SK-N-MC (cell line): ENCODE measurements at regions not wholly inside any gene's neighbourhood (a gene's known extent, or its start where the extent isn't known, plus 50 kb on each side); places are given as distances from the start of the nearest gene placed in this dataset.

Experiments
- EZH2 ChIP-seq: fragments of 200-600 bp; sonication (generic); IDR thresholded peaks from one replicate; pipeline ENCODE4 v1.6.1; 2017; ENCODE audit warnings: antibody characterized with exemption
- POLR2AphosphoS5 ChIP-seq: IDR thresholded peaks from 2 replicates; pipeline ENCODE4 v1.6.1; 2012; ENCODE audit warnings: mild to moderate bottlenecking, low read depth, low read length, borderline replicate concordance

DNA sequence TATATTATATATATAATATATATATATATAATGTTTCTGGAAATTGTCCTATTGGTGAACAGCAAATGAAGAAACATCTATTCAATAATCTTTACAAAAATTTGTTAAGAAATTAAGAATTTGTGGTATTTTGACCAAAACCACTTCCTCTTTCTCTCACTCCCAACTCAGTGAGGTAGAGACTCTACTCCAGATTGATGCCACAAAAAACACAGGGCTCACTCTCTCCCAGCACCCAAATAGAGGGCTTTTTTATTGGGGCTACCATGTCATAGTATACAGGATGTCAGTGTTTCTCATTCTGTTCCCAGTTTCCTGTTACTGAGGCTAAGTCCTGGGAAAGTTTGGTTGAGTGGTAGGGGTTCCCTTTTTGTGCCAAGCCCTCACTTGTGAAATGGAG, 1155.4 kb downstream of the BCL11A start:
- no peak for TF ChIP-seq POLR2AphosphoS5
- no peak for TF ChIP-seq EZH2
